ENCODE measurements at regions not wholly inside any gene's neighbourhood (a gene's known extent, or its start where the extent isn't known, plus 50 kb on each side); places are given as distances from the start of the nearest gene placed in this dataset.

GRCh38 chr11:28833670-28834069 is 725.5 kb downstream of the METTL15 start:
- no peak for DNase-seq
- 36% methylated on average over 1 of the region's 2 CpGs for WGBS (ENCODE audit: insufficient coverage)
- no peaks in the 10 kb centered on the region for H3K9me3 ChIP-seq (ENCODE audit: control extremely low read depth in 1 of 5, control insufficient read depth in 4 of 5, insufficient read depth in 2 of 5, low read depth in 1 of 5, low read length in 4 of 5)

GRCh38 chr11:28833169-28833568 is 725.0 kb downstream of the METTL15 start:
- H3K36me3 ChIP-seq (ENCODE audit: control insufficient read depth in 4 of 4, insufficient read depth in 4 of 4, low read length in 3 of 4), result no peaks in the 10 kb centered on the region
- H3K27ac ChIP-seq (ENCODE audit: insufficient read depth in 1 of 2, low read depth in 1 of 2, low read length in 2 of 2, poor library complexity in 1 of 2, severe bottlenecking in 2 of 2), result no peak overlapping the region
- DNase-seq, result no peak
- no peak overlapping the region for H3K4me3 ChIP-seq (ENCODE audit: control insufficient read depth in 1 of 7, extremely low read depth in 1 of 7, insufficient read depth in 4 of 7, low read depth in 2 of 7, low read length in 6 of 7)
- ChIA-PET CTCF (no interaction called here), POLR2A (no interaction called here)
- no CpG with 5 or more reads among the region's 2 CpGs for whole genome bisulfite sequencing (ENCODE audit: insufficient coverage)
- H3K4me1 ChIP-seq (ENCODE audit: control extremely low read depth in 1 of 4, control insufficient read depth in 4 of 4, insufficient read depth in 4 of 4, low read length in 3 of 4), result no peaks in the 10 kb centered on the region
- no peaks in the 10 kb centered on the region for H3K27me3 ChIP-seq (replicated peaks in 2 of 5; ENCODE audit: control insufficient read depth in 4 of 5, insufficient read depth in 5 of 5, low read length in 4 of 5)
- H3K9me3 ChIP-seq (ENCODE audit: control extremely low read depth in 1 of 5, control insufficient read depth in 4 of 5, insufficient read depth in 2 of 5, low read depth in 1 of 5, low read length in 4 of 5), result no peaks in the 10 kb centered on the region

More at GRCh38 chr11:28833670-28834069, 725.5 kb downstream of the METTL15 start:
- Histone ChIP-seq H3K4me1 (ENCODE audit: control extremely low read depth in 1 of 4, control insufficient read depth in 4 of 4, insufficient read depth in 4 of 4, low read length in 3 of 4) (no peaks in the 10 kb centered on the region), H3K36me3 (ENCODE audit: control insufficient read depth in 4 of 4, insufficient read depth in 4 of 4, low read length in 3 of 4) (no peaks in the 10 kb centered on the region), H3K27ac (ENCODE audit: insufficient read depth in 1 of 2, low read depth in 1 of 2, low read length in 2 of 2, poor library complexity in 1 of 2, severe bottlenecking in 2 of 2) (no peak overlapping the region), H3K27me3 (replicated peaks in 2 of 5; ENCODE audit: control insufficient read depth in 4 of 5, insufficient read depth in 5 of 5, low read length in 4 of 5) (no peaks in the 10 kb centered on the region), H3K4me3 (ENCODE audit: control insufficient read depth in 1 of 7, extremely low read depth in 1 of 7, insufficient read depth in 4 of 7, low read depth in 2 of 7, low read length in 6 of 7) (no peak overlapping the region)
- ChIA-PET POLR2A (no interaction called here), CTCF (no interaction called here)

DNA sequence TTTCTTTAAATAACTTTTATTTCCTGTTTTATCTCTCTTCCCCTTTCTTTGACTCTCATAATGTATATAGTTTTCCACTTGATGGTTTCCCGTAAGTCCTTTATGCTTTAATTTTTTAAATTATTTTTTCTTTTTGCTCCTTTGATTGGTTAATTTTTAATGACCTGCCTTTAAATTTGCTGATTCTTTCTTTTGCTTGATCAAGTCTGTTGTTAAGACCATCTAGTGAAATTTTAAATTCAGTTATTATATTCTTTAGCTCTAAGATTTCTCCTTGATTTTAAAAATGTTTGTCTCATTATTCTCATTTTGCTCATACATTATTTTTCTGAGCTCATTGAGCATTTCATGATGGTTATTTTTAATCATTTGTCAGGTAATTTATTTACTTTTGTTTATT is 718.6 kb downstream of the METTL15 start:
- no peak for DNase-seq
- no peaks in the 10 kb centered on the region for H3K4me1 ChIP-seq (ENCODE audit: control extremely low read depth in 1 of 4, control insufficient read depth in 4 of 4, insufficient read depth in 4 of 4, low read length in 3 of 4)
- POLR2A ChIA-PET, result no interaction called here
- no peak overlapping the region for H3K4me3 ChIP-seq (ENCODE audit: control insufficient read depth in 1 of 7, extremely low read depth in 1 of 7, insufficient read depth in 4 of 7, low read depth in 2 of 7, low read length in 6 of 7)
- WGBS (ENCODE audit: insufficient coverage), result no CpG with 5 or more reads among the region's 1 CpG
- peaks cover 0 to 1% (median 0%) of the 10 kb centered on the region in 5 experiments for H3K9me3 ChIP-seq (ENCODE audit: control extremely low read depth in 1 of 5, control insufficient read depth in 4 of 5, insufficient read depth in 2 of 5, low read depth in 1 of 5, low read length in 4 of 5)
- H3K27ac ChIP-seq (ENCODE audit: insufficient read depth in 1 of 2, low read depth in 1 of 2, low read length in 2 of 2, poor library complexity in 1 of 2, severe bottlenecking in 2 of 2), result no peak overlapping the region
- no peaks in the 10 kb centered on the region for H3K27me3 ChIP-seq (replicated peaks in 2 of 5; ENCODE audit: control insufficient read depth in 4 of 5, insufficient read depth in 5 of 5, low read length in 4 of 5)
- H3K36me3 ChIP-seq (ENCODE audit: control insufficient read depth in 4 of 4, insufficient read depth in 4 of 4, low read length in 3 of 4), result no peaks in the 10 kb centered on the region
- CTCF ChIA-PET, result no interaction called here

- Histone ChIP-seq H3K4me3 (ENCODE audit: control insufficient read depth in 1 of 7, extremely low read depth in 1 of 7, insufficient read depth in 4 of 7, low read depth in 2 of 7, low read length in 6 of 7) (no peak overlapping the region), H3K9me3 (ENCODE audit: control extremely low read depth in 1 of 5, control insufficient read depth in 4 of 5, insufficient read depth in 2 of 5, low read depth in 1 of 5, low read length in 4 of 5) (peaks cover 0 to 1% (median 0%) of the 10 kb centered on the region in 5 experiments), H3K27ac (ENCODE audit: insufficient read depth in 1 of 2, low read depth in 1 of 2, low read length in 2 of 2, poor library complexity in 1 of 2, severe bottlenecking in 2 of 2) (no peak overlapping the region), H3K4me1 (ENCODE audit: control extremely low read depth in 1 of 4, control insufficient read depth in 4 of 4, insufficient read depth in 4 of 4, low read length in 3 of 4) (no peaks in the 10 kb centered on the region), H3K36me3 (ENCODE audit: control insufficient read depth in 4 of 4, insufficient read depth in 4 of 4, low read length in 3 of 4) (no peaks in the 10 kb centered on the region), H3K27me3 (replicated peaks in 2 of 5; ENCODE audit: control insufficient read depth in 4 of 5, insufficient read depth in 5 of 5, low read length in 4 of 5) (no peaks in the 10 kb centered on the region)
- DNase-seq, result no peak
- WGBS (ENCODE audit: insufficient coverage), result 100% methylated on average over 4 of the region's 4 CpGs
- ChIA-PET CTCF (no interaction called here), POLR2A (no interaction called here)
Observed at GRCh38 chr11:28822576-28822975, 714.4 kb downstream of the METTL15 start.

DNA sequence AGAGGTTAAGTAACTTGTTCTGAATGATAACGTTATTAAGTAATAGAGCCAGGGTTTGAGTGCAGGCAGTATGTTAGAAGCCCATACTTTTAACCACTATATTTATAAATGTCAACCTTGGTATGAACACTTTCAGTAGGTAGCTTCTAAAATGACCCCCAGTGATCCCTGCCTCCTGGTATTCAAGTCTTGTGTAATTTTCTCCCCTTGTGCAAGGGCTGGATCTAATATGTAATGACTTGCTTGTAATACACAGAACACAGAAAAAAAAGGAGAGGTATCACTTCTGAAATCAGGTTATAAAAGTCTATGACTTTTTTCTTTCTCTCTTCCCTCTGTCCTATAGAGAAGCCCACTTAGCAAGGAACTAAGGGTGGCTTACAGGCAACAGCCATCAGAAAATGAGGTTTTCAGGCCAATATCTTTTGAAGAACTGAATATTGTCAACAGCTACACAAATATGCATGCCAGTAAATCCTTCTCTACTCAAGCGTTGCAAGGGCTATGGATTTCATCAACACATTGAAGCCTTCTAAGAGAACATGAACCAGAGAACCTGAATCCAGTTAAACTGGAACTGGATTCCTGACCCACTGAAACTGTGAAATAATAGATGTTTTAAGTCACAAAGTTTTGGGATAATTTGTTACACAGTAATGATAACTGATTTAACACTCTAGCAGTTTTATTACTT is 712.3 kb downstream of the METTL15 start:
- Histone ChIP-seq H3K9me3 (ENCODE audit: control extremely low read depth in 1 of 5, control insufficient read depth in 4 of 5, insufficient read depth in 2 of 5, low read depth in 1 of 5, low read length in 4 of 5) (no peaks in the 10 kb centered on the region), H3K4me3 (ENCODE audit: control insufficient read depth in 1 of 7, extremely low read depth in 1 of 7, insufficient read depth in 4 of 7, low read depth in 2 of 7, low read length in 6 of 7) (no peak overlapping the region), H3K27me3 (replicated peaks in 2 of 5; ENCODE audit: control insufficient read depth in 4 of 5, insufficient read depth in 5 of 5, low read length in 4 of 5) (no peaks in the 10 kb centered on the region), H3K36me3 (ENCODE audit: control insufficient read depth in 4 of 4, insufficient read depth in 4 of 4, low read length in 3 of 4) (no peaks in the 10 kb centered on the region), H3K4me1 (ENCODE audit: control extremely low read depth in 1 of 4, control insufficient read depth in 4 of 4, insufficient read depth in 4 of 4, low read length in 3 of 4) (no peaks in the 10 kb centered on the region), H3K27ac (ENCODE audit: insufficient read depth in 1 of 2, low read depth in 1 of 2, low read length in 2 of 2, poor library complexity in 1 of 2, severe bottlenecking in 2 of 2) (no peak overlapping the region)
- POLR2A ChIA-PET, result no interaction called here
- no peak for DNase-seq
- 89% methylated on average over 1 of the region's 2 CpGs for WGBS (ENCODE audit: insufficient coverage)
- CTCF ChIA-PET, result no interaction called here

GRCh38 chr11:28819741-28820140 is 711.6 kb downstream of the METTL15 start:
- H3K4me1 ChIP-seq (ENCODE audit: control extremely low read depth in 1 of 4, control insufficient read depth in 4 of 4, insufficient read depth in 4 of 4, low read length in 3 of 4), result no peaks in the 10 kb centered on the region
- WGBS (ENCODE audit: insufficient coverage), result 76% methylated on average over 3 of the region's 4 CpGs
- no peak overlapping the region for H3K27ac ChIP-seq (ENCODE audit: insufficient read depth in 1 of 2, low read depth in 1 of 2, low read length in 2 of 2, poor library complexity in 1 of 2, severe bottlenecking in 2 of 2)
- H3K4me3 ChIP-seq (ENCODE audit: control insufficient read depth in 1 of 7, extremely low read depth in 1 of 7, insufficient read depth in 4 of 7, low read depth in 2 of 7, low read length in 6 of 7), result no peak overlapping the region
- no peaks in the 10 kb centered on the region for H3K27me3 ChIP-seq (replicated peaks in 2 of 5; ENCODE audit: control insufficient read depth in 4 of 5, insufficient read depth in 5 of 5, low read length in 4 of 5)
- DNase-seq, result no peak
- no peaks in the 10 kb centered on the region for H3K9me3 ChIP-seq (ENCODE audit: control extremely low read depth in 1 of 5, control insufficient read depth in 4 of 5, insufficient read depth in 2 of 5, low read depth in 1 of 5, low read length in 4 of 5)
- CTCF ChIA-PET, result no interaction called here
- POLR2A ChIA-PET, result no interaction called here
- H3K36me3 ChIP-seq (ENCODE audit: control insufficient read depth in 4 of 4, insufficient read depth in 4 of 4, low read length in 3 of 4), result no peaks in the 10 kb centered on the region

DNA sequence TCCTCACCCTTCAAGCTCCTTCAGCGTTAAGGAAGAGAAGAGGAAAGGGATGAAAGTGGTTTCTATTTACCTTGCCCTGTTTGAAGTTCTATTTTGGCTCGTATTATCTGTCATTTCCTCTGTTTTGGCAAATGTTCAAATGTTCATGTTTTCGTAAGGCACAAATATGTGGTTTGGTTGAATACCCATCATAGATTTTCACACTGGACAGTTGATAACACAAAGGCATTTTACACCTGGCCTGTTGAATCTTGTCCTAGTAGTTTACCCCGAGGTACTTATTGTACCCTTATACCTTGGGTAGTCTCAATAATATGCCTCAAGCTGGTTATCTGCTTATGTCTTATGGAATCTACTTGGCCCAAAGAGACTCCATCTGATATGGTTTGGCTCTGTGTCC is 706.9 kb downstream of the METTL15 start:
- Histone ChIP-seq H3K4me1 (ENCODE audit: control extremely low read depth in 1 of 4, control insufficient read depth in 4 of 4, insufficient read depth in 4 of 4, low read length in 3 of 4) (no peaks in the 10 kb centered on the region), H3K27me3 (replicated peaks in 2 of 5; ENCODE audit: control insufficient read depth in 4 of 5, insufficient read depth in 5 of 5, low read length in 4 of 5) (no peaks in the 10 kb centered on the region), H3K9me3 (ENCODE audit: control extremely low read depth in 1 of 5, control insufficient read depth in 4 of 5, insufficient read depth in 2 of 5, low read depth in 1 of 5, low read length in 4 of 5) (no peaks in the 10 kb centered on the region), H3K36me3 (ENCODE audit: control insufficient read depth in 4 of 4, insufficient read depth in 4 of 4, low read length in 3 of 4) (no peaks in the 10 kb centered on the region), H3K27ac (ENCODE audit: insufficient read depth in 1 of 2, low read depth in 1 of 2, low read length in 2 of 2, poor library complexity in 1 of 2, severe bottlenecking in 2 of 2) (no peak overlapping the region), H3K4me3 (ENCODE audit: control insufficient read depth in 1 of 7, extremely low read depth in 1 of 7, insufficient read depth in 4 of 7, low read depth in 2 of 7, low read length in 6 of 7) (no peak overlapping the region)
- WGBS (ENCODE audit: insufficient coverage), result 89% methylated on average over 3 of the region's 4 CpGs
- POLR2A ChIA-PET, result no interaction called here
- CTCF ChIA-PET, result no interaction called here
- DNase-seq, result no peak
